HG03066 (cell line): ENCODE measurements at regions not wholly inside any gene's neighbourhood (a gene's known extent, or its start where the extent isn't known, plus 50 kb on each side); places are given as distances from the start of the nearest gene placed in this dataset.

ENCODE experiments used
- ATAC-seq: cut with Tn5 transposase; IDR thresholded peaks from one replicate; pipeline ENCODE4 v1.9.1; 2021; ENCODE audit warnings: low read depth; ENCODE audit not compliant: unreplicated experiment

DNA sequence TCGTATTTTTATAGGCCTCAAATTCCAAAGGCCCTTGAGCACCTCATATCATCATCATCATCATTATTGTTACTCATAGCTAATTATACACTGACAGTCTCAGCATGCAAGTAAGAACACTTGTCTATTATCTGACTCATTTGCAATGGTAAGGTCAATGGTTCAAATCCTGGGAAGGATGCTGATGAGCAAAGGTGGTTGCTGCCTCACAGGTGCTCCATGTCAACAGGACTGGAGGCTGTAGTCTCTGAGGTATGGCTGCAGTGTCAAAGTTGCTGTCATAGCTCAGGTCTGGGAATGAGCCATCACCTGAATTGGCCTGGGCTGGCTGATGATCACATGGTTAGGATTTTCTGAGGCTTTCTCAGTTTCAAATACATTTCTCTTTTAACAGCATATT, 379.3 kb downstream of the BCL11A start:
- no peak for ATAC-seq

DNA sequence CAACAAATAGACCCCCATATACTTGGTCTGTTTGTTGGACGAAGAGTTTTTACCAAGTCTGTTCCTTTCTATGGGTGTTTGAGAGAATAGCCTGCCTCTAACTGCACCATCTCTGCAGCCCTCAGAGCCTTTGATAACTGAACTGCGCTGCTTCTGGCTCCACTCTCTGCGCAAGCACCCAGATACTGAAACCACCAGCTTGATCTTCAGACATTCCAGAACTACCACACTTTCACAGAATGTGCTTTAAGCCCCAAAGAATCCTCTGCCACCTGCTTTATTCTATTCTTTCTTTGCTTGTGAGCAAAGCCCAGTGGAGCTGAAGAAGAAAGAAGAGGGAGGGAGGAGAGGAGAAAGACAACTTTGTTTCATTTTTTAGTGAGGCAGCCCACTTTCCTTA, 380.7 kb downstream of the BCL11A start:
- no peak for ATAC-seq

DNA sequence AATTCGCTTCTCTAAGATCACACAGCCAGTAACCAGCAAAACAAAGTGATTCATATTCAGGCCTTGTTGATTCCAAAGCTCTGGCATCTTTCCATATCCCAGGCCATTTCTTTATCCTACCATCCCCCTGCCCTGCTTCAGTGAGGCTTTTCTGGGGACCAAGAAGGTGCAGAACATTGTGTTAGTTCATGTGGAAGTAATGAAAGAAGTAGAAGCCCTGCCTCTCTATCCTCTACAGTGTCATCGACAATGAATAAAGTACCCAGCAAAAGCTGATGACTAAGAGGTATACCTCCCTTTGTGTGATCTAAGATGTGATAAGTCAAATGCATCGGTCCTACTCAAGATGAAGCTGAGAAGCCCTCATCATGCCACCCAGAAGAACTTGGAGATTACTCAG, 383.2 kb downstream of the BCL11A start:
- no peak for ATAC-seq

DNA sequence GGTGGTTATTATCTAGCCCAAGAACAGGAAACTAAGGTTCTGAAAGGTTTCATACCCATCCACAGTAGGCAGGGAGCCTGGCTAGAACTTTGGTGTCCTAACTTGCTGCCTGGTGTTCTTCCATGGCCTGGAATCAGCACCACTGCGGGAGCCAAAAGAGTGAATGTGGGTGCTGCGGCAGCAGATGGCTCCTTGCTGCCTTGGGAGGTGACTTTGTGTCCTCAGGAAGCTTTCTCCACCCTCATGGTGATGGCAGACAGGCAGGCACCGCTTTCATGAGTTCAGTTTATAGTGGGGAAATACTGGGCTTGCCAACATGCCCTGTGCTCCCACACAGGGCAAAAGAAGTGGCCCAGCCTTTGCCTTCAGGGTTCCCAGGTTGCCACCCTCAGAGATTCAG, 385.2 kb downstream of the BCL11A start:
- no peak for ATAC-seq

DNA sequence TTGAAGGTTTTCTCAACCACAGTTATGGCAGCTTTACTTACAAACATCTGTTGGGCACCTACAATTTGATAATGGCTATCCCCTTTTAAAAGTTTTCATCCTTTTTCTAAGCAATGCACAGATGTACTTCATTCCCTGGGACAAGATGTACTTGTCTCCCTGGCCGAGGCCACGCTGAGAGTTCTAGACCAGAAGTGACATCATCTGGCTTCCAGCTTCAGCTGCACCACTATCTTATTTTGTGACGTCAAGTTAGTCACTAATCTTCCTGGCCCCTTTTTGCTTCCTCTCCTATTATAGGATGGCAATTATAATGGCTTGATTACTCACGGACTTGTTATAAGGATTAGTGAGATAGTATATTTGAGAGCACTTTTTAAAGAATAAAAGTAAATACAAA, 386.4 kb downstream of the BCL11A start:
- no peak for ATAC-seq

DNA sequence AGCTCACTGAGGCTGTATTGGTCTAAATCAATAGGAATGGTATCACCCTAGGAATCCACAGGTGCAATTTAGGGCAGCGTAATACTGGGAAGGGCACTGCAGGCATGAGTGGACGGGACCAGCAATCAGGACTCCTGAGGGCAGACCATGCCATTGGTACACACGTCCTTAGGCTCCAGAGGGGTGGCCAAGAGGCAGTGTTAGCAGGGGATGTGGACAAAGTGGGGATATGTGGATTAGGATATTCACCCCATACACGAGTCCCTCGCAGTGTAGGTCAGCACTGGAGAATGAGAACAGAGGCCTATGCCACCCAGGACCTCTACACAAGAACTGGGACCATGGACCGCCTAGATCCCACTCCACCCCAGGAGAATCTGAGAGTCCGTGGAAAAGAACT, 389.8 kb downstream of the BCL11A start:
- no peak for ATAC-seq

DNA sequence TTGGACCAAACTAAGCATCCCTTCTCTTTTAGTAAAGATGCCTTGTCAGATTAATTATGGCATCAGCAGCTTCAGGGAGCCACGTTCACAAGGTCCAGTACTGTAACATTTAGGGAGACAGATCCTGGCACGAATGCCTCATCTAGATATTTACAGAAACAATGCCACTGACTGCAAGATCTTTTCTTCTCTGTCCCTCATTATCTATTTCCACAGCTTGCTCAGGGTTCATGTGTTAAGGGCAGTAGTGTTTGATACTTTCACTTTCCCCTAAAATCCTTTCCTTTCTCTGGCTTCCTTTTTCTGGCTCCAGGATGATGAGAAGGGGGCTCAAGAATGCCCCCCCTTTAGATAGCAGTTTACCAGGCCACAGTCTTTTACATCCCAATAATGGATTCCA, 393.9 kb downstream of the BCL11A start:
- ATAC-seq: no peak

DNA sequence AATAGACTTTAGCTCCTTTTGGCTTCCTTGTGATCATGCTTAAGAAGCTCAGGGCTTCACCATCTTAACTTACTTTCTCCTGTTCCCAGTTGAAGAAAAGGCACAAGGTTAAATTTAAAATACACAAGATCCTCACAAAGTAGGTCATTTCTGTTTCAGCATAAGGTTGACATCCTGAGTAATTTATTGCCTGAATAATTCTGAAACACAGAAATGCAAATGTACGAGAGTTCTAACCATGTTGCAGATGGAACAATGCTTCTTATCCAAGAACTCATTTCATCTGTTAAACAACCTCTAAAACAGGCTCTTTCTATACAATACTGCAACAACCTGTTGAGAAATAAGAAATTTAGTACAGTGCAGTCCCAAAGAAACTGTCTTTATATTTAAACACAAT, 395.2 kb downstream of the BCL11A start:
- no peak for ATAC-seq

DNA sequence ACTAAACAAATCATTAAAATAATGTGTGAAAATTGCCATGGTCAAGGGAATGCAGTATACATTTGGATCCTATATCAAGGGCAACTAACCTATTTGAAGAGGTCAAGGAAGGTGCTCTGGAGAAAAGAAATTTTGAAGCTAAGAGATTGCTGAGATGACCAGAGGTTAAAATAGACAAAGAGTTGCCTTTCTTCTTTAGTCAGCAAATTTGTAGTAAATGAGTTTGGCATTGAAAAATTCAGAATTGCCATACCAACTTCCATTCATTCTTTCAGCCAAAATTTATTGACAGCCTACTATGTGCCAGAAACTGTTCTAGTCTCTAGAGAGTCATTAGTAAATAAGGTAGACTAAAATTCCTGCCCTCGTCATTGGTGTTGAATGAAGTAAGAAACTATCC, 396.2 kb downstream of the BCL11A start:
- no peak for ATAC-seq

DNA sequence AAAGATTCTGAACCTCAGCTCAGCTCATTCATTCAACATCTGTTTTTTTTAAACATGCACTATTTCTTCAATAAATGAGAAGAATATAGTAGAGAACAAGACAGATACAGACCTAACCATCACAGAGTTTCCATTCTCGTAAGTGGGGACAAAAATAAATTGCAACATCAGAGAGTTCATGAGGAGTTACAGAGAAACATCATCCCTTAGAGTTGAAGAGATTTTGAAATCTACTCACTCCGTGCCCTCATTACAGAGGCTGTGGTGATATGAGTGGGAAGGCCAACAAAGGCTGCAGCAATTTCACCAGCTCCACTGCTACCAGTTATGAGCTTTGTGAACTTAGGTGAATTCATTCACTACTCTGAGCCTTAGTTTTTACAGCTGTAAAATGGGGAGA, 399.3 kb downstream of the BCL11A start:
- no peak for ATAC-seq

DNA sequence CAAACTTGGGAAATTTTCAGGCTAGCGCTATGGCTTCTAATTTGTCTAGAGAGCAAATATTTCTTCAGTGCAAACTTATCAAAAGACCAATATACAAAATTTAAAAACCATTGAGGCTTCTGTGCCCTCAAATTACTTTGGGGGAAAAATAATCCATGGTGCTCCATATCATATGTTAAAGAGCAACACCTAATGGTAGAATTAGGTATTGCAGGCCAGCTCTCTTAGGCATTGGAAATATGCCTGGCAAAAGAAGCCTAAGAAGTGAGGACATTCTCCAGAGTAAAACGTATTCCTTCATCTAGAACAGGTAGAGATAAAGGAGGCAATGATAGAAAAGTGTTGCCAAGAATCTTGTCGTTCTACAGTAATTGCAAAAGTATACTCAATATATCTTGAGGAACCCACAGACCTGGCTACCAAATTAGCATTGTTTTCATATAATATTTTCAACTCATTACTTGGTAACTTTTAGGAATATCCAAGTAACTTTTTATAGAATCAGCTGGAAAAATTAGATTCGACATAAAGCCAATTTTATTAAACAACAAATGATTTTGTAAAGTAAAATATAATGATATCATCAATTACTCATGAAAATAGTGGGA, 401.1 kb downstream of the BCL11A start:
- no peak for ATAC-seq

DNA sequence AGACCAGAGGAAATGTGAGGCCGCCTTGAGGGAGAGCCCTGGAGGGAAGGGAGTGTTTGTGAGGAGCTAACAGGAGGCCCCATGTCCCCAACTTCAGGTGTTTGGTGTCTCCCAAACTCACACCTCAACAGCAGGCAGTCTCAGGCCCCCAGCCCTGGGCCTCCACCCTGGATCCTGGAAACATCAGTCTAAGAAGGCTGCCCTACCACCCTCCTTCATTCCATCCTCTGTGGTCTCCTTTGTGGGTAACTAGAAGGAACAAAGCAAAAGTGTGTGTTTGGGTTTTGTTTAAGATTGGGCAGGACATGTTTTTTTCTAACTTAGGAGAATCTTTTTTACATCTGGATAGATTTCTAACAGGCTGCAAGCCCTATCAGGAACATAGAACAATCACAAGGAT, 404.3 kb downstream of the BCL11A start:
- no peak for ATAC-seq

DNA sequence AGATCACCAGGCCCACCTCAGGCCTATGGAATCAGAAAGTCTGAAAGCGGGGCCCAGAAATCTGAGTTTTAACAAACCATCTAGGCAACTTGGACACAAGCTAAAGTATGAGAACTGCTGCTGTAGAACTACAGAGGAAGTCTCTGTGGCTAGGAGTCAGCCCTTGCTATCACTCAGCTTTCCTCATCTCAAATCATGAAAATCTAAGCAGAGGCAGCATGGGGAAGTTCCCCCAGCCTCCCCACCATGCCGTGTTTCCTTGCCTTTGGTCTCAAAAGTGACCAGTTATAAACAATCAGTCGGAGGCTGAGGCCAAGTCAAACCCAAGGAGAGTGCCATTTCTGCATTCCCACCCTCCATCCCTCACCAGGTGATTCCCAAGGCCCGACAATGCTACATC, 404.7 kb downstream of the BCL11A start:
- ATAC-seq: no peak

DNA sequence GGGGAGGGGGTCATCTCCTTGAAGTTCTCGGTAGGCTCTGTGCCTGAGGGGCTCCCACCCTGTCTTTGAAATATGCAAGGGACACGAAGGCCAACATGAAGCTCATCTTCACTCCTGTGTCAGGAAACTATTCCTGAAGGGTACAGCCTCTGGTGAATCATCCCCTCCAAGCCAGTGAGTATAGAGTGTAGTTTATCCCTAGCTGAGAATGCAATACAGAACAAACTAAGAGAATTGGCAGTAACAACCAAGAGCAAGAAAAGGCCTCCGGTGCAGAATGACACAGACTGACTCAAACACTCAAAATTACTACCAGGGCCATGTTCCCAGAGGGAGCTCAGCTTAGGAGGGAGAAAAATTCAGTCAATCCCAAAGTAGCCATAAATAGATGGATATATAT, 413.3 kb downstream of the BCL11A start:
- ATAC-seq: no peak

DNA sequence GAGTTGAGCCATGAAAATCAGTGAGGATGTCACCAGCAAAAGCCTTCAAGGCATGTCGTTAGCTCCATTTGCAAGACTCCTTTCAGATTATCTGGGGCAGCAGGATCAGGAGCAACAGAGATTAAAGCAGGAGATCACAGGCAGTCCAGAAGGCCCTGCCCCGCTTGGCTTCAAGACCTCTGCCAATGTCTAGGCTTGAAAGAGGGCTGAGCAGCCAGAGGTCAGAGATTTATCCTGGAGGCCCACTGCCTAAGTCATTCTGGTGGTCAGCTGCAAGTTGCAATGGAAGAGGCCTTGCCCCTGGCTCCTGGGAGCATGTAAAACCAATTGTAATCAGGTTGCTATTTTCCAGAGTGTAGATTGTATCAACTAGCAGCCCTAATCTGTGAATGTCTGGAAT, 416.5 kb downstream of the BCL11A start:
- ATAC-seq: no peak

DNA sequence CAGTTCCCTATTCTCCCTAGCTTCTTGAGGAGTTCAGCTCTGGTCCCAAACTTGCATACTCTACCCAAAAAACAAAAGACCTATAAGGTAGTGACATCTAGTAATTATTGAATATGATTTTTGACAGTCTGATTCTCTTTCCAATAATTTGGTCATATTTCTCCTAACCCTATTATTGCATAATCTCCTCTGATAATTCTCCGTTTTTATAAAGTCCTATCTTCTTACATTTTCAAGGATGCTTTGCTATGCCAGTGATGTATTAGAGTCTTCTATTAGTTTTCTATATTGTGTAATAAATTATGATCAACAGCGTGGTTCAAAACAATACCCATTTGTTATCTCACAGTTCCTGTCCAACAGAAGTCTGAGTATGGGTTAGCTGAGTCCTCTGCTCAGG, 426.3 kb downstream of the BCL11A start:
- no peak for ATAC-seq

DNA sequence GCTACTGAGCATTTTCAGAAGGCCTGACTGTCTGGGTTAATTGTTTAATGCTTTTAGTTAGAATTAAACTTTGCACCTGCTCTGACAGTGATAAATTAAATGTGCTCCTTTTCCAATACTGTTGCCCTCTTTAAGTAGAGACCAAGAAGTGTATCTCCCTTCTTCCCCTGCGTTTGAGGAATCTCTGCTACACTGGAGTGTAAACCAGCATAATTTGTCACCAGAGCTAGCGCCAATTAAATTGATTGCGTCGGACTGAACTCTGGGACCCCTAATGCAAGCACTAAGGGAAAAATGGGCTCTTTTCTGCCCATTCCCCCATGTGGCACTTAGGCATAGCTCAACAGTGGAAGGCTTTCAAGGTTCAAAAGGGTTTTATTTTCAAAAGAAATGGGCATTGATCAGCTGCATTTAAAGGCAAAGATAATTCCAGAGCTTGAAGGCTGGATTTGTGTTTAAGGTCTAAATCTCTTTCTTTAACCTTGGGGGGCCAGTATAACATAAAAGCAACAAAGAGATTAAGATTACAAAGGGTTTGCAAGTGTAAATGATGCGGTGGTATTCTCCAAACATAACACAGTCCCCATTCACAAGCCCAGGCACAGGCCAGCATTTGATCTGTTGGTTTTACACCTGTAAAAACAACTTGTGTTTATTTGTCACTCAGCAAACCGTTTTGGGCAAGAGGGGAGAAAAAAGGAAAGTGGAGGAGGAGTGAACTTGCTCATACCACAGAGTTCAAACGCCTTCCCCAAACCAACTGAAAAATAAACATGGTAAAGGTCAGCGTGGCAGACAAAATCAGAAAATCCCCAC, 427.6 kb downstream of the BCL11A start:
- no peak for ATAC-seq

DNA sequence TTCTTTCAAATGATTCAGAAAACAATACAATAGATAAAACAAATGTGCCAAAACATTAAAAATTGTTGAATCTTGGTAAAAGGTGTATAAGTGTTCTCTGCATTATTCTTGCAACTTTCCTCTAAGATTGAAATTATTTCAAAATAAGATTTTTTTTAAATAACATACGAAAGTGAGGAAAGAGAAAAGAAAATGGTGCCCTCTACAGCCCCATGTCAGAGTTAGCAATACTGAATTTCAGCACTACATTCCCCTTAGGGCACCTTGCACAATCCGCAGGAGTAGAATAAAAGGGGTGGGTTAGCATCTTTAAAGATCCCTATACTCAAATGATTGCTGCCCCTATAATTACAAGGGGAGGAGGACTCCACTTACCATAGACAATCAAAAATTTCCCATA, 433.7 kb downstream of the BCL11A start:
- no peak for ATAC-seq

DNA sequence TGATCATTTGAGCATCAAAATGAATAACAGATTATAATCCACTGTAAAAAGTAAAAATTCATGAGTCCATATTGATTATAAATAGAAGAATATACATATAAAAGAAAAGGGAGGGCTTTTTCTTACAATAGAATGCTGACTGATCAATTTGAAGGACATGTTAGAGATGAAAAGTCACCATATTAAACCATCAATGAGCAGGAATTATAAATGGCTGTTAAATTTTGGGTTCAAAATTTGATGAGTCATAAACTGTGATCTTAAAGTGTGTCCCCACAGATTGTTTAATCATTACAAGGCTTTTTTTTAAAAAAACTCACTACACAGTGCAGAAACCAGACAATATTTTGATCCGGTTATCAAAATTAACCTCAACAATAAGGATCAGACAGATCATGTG, 434.5 kb downstream of the BCL11A start:
- ATAC-seq: no peak

DNA sequence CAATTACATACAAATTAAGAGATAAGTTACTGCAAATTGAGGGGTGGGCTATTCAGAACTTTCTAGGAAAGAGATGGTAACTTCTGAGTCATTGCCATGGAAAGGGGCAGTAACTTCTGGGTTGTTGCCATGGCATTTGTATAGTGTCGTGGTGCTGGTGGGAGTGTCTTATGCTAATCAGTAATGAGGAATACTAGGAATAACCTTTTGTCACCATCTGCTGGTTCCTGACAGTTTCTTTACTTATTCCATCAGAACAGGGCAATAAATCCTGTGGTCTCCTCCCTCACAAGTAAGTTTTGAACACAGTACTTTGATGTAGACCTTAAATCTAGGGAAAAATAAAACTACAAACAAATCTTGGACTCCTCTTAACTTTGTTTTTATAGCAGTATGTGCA, 435.4 kb downstream of the BCL11A start:
- no peak for ATAC-seq

DNA sequence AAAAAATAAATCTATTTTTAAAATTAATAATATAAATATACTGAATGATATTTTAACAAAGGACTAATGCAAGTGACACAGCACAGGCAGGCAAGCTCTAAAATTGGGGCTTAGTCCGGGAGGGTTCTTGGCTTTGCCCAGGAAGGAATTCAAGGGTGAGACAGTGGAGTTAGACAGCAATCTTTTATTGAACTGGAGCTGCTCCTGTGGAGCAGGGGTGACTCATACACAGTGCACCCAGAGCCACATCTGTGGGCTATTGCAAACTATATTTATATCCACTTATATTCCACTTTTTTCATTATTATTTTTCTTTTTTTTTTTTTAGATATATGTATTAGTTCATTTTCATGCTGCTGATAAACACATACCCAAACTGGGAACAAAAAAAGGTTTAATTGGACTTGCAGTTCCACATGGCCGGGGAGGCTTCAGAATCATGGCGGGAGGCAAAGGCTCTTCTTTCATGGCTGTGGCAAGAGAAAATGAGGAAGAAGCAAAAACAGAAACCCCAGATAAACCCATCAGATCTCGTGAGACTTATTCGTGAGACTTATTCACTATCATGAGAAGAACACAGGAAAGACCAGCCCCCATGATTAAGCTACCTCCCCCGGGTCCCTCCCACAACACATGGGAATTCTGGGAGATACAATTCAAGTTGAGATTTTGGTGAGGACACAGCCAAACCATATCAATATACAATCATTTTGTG, 437.1 kb downstream of the BCL11A start:
- ATAC-seq: no peak

DNA sequence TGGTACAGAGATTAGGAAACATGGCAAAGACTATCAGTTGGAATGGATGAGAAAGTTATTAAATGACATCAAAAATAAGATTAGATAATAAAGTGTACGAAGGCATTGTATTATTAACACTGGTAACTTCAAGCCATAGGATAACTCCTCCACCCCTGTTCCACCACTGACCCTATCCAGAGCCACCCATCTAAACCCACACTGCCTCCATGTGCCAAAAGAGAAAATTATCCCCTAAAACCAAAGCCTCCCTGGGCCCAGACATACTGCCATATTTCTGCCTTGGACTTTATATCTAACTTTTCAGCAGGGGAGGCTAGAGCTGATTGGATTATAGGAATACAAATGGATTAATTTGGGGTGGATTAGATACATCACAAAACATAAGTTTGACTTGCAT, 443.7 kb downstream of the BCL11A start:
- ATAC-seq: no peak
